ENCODE measurements at regions not wholly inside any gene's neighbourhood (a gene's known extent, or its start where the extent isn't known, plus 50 kb on each side); places are given as distances from the start of the nearest gene placed in this dataset.

DNA sequence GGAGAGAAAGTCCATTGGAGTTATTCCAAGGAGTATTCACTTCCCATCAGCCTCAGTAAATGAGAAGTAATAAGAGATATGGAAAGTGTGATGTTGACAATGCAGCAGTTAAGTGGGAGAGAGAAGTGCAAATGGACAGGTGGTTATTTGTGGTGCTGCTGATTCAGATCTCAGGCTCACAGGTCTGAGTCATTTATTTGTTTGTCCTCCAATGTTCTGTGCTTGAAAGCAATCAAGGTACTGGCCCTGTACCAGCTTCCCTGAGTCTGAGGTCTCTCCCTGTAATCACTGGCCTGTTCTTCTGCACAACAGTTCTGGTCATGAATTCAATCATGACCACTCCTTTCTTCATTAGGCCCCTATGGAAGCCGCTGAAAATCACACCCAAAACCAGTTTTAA, 827.7 kb downstream of the MAFB start:
- no peak for TF ChIP-seq TAF1 (IDR thresholded peaks at IDR 0.05; ENCODE audit: low read depth, low read length)
- no peak for TF ChIP-seq POLR2A (IDR thresholded peaks at IDR 0.05; ENCODE audit: low read depth, low read length)

Measured in GM12891 (cell line).